SU-DHL-6 (cell line): ENCODE measurements at regions not wholly inside any gene's neighbourhood (a gene's known extent, or its start where the extent isn't known, plus 50 kb on each side); places are given as distances from the start of the nearest gene placed in this dataset.

Experiments
- H2AFZ ChIP-seq: fragments of 200-600 bp; sonication (generic); 2 replicates; pipeline ENCODE4 v1.6.1; 2014; ENCODE audit warnings: low read depth, mild to moderate bottlenecking, moderate library complexity, mixed read lengths, antibody characterized with exemption, low read length; ENCODE audit not compliant: severe bottlenecking
- H3F3A ChIP-seq: fragments of 200-600 bp; shearing (Covaris generic); 2 replicates; pipeline ENCODE4 v1.6.0; 2016; ENCODE audit warnings: antibody characterized with exemption, mild to moderate bottlenecking; ENCODE audit not compliant: insufficient read depth
- H3K27ac ChIP-seq: fragments of 200-600 bp; sonication (generic); 2 replicates; pipeline ENCODE4 v1.5.1; 2016; ENCODE audit warnings: low read depth, mild to moderate bottlenecking, low read length, moderate library complexity, mixed read lengths
- H3K27me3 ChIP-seq: fragments of 200-600 bp; sonication (generic), shearing (Covaris generic); 2 replicates; pipeline ENCODE4 v1.6.0; 2014; ENCODE audit warnings: mild to moderate bottlenecking, low read length
- H3K36me3 ChIP-seq: fragments of 200-600 bp; sonication (generic); 2 replicates; pipeline ENCODE4 v1.6.1; 2014; ENCODE audit warnings: mild to moderate bottlenecking, low read length, mixed read lengths
- H3K4me2 ChIP-seq: fragments of 300-600, 200-600 bp; shearing (Covaris generic), sonication (generic); 2 replicates; pipeline ENCODE4 v1.6.0; 2014; ENCODE audit warnings: low read length, low read depth, mild to moderate bottlenecking; ENCODE audit not compliant: poor library complexity, severe bottlenecking
- H3K4me3 ChIP-seq: fragments of 200-600 bp; sonication (generic); 2 replicates; pipeline ENCODE4 v1.5.1; 2014; ENCODE audit warnings: antibody characterized with exemption, low read length, mild to moderate bottlenecking, mixed read lengths; ENCODE audit not compliant: insufficient read depth, poor library complexity, severe bottlenecking
- H3K79me2 ChIP-seq: fragments of 200-600 bp; sonication (generic); 2 replicates; pipeline ENCODE4 v1.6.1; 2014; ENCODE audit warnings: mild to moderate bottlenecking, low read length, moderate library complexity; ENCODE audit not compliant: insufficient read depth
- H3K9ac ChIP-seq: fragments of 200-600 bp; sonication (generic); 2 replicates; pipeline ENCODE4 v1.7.0; 2014; ENCODE audit warnings: mild to moderate bottlenecking, low read length
- H3K9me2 ChIP-seq: fragments of 200-600 bp; sonication (generic); replicated peaks from 2 replicates; pipeline ENCODE4 v1.6.1; 2014; ENCODE audit warnings: low read length; ENCODE audit not compliant: insufficient read depth
- H3K9me3 ChIP-seq: fragments of 200-600 bp; sonication (generic); 2 replicates; pipeline ENCODE4 v1.6.1; 2014; ENCODE audit warnings: low read length, mixed read lengths; ENCODE audit not compliant: insufficient read depth
- H4K20me1 ChIP-seq: fragments of 200-600 bp; sonication (generic); 2 replicates; pipeline ENCODE4 v1.6.1; 2014; ENCODE audit warnings: low read depth, mild to moderate bottlenecking, antibody characterized with exemption, low read length, moderate library complexity, mixed read lengths
- CTCF ChIP-seq: fragments of 200-600 bp; sonication (generic); IDR thresholded peaks from one replicate; pipeline ENCODE4 v1.5.1; 2017; ENCODE audit warnings: antibody characterized with exemption, mild to moderate bottlenecking, low read length, moderate library complexity; ENCODE audit not compliant: insufficient read depth, poor library complexity, severe bottlenecking
- EZH2phosphoT487 ChIP-seq: fragments of 200-600 bp; sonication (generic), shearing (Covaris generic); conservative IDR thresholded peaks from 2 replicates; pipeline ENCODE4 v1.6.1; 2018; ENCODE audit warnings: mild to moderate bottlenecking, antibody characterized with exemption, low read length, moderate library complexity, mixed read lengths

- Histone ChIP-seq H3K4me2 (no peak overlapping the region), H3K27ac (no peak overlapping the region), H3K4me3 (no peak overlapping the region), H3K9me3 (no peaks in the 10 kb centered on the region), H3K9me2 (no peaks in the 10 kb centered on the region), H2AFZ (no peak overlapping the region), H3F3A (no peaks in the 10 kb centered on the region), H3K27me3 (no peaks in the 10 kb centered on the region), H4K20me1 (no peaks in the 10 kb centered on the region), H3K36me3 (no peaks in the 10 kb centered on the region), H3K9ac (no peak overlapping the region), H3K79me2 (no peaks in the 10 kb centered on the region)
- TF ChIP-seq EZH2phosphoT487 (no peak), CTCF (no peak)
Observed at GRCh38 chr19:32231020-32231419, 114.4 kb upstream of the ZNF507 start.

GRCh38 chr19:32231691-32232090 is 113.7 kb upstream of the ZNF507 start:
- Histone ChIP-seq H3K79me2 (no peaks in the 10 kb centered on the region), H3K9me2 (no peaks in the 10 kb centered on the region), H2AFZ (no peak overlapping the region), H3K4me3 (no peak overlapping the region), H3K9me3 (no peaks in the 10 kb centered on the region), H3K27ac (no peak overlapping the region), H3K36me3 (no peaks in the 10 kb centered on the region), H4K20me1 (no peaks in the 10 kb centered on the region), H3K27me3 (no peaks in the 10 kb centered on the region), H3F3A (no peaks in the 10 kb centered on the region), H3K9ac (no peak overlapping the region), H3K4me2 (no peak overlapping the region)
- TF ChIP-seq CTCF, result no peak
- TF ChIP-seq EZH2phosphoT487, result no peak

GRCh38 chr19:32232449-32232848 is 113.0 kb upstream of the ZNF507 start:
- no peak for TF ChIP-seq EZH2phosphoT487
- TF ChIP-seq CTCF, result no peak
- no peaks in the 10 kb centered on the region for H3K36me3 ChIP-seq
- no peaks in the 10 kb centered on the region for H3F3A ChIP-seq
- H3K9me2 ChIP-seq, result no peaks in the 10 kb centered on the region
- H2AFZ ChIP-seq, result no peak overlapping the region
- no peaks in the 10 kb centered on the region for H3K27me3 ChIP-seq
- no peaks in the 10 kb centered on the region for H4K20me1 ChIP-seq
- no peak overlapping the region for H3K9ac ChIP-seq
- H3K4me2 ChIP-seq, result no peak overlapping the region
- no peak overlapping the region for H3K4me3 ChIP-seq
- no peaks in the 10 kb centered on the region for H3K9me3 ChIP-seq
- H3K27ac ChIP-seq, result no peak overlapping the region
- no peaks in the 10 kb centered on the region for H3K79me2 ChIP-seq
